Activated CD4-positive, CD25-positive, alpha-beta regulatory T cell (primary cell): ENCODE measurements at regions not wholly inside any gene's neighbourhood (a gene's known extent, or its start where the extent isn't known, plus 50 kb on each side); places are given as distances from the start of the nearest gene placed in this dataset.

Experiments
- DNase-seq, 4 experiments: peaks; one replicate each; lab custom pipeline; 2025; lab: John Stamatoyannopoulos, UW

GRCh38 chr13:84332346-84332745 is 450.1 kb upstream of the SLITRK1 start:
- no peak for DNase-seq

- DNase-seq: no peak
Measured at GRCh38 chr13:84315527-84315926, 433.3 kb upstream of the SLITRK1 start.

- DNase-seq: no peak
Measured at GRCh38 chr13:84303035-84303434, 420.8 kb upstream of the SLITRK1 start.

- DNase-seq: no peak
Measured at GRCh38 chr13:84297251-84297650, 415.0 kb upstream of the SLITRK1 start.

GRCh38 chr13:84296401-84296800 is 414.1 kb upstream of the SLITRK1 start:
- no peak for DNase-seq

- no peak for DNase-seq
Measured at GRCh38 chr13:84294576-84294975, 412.3 kb upstream of the SLITRK1 start.

GRCh38 chr13:84290386-84290785 is 408.1 kb upstream of the SLITRK1 start:
- DNase-seq: no peak

GRCh38 chr13:84279166-84279565 is 396.9 kb upstream of the SLITRK1 start:
- no peak for DNase-seq

GRCh38 chr13:84272877-84273562 is 390.7 kb upstream of the SLITRK1 start:
- no peak for DNase-seq

- DNase-seq: no peak
Measured at GRCh38 chr13:84265257-84265764, 383.0 kb upstream of the SLITRK1 start.

- no peak for DNase-seq
Measured at GRCh38 chr13:84263354-84264069, 381.2 kb upstream of the SLITRK1 start.

- DNase-seq: no peak
Measured at GRCh38 chr13:84255226-84255797, 373.0 kb upstream of the SLITRK1 start.

GRCh38 chr13:84249463-84249862 is 367.2 kb upstream of the SLITRK1 start:
- no peak for DNase-seq

- DNase-seq: no peak
Measured at GRCh38 chr13:84243340-84243739, 361.1 kb upstream of the SLITRK1 start.

GRCh38 chr13:84239032-84239431 is 356.8 kb upstream of the SLITRK1 start:
- no peak for DNase-seq

- no peak for DNase-seq
Measured at GRCh38 chr13:84238381-84238780, 356.1 kb upstream of the SLITRK1 start.

- no peak for DNase-seq
Measured at GRCh38 chr13:84237143-84237542, 354.9 kb upstream of the SLITRK1 start.

GRCh38 chr13:84234416-84234815 is 352.1 kb upstream of the SLITRK1 start:
- DNase-seq: no peak

GRCh38 chr13:84230568-84230967 is 348.3 kb upstream of the SLITRK1 start:
- DNase-seq: no peak

- no peak for DNase-seq
Measured at GRCh38 chr13:84211048-84211447, 328.8 kb upstream of the SLITRK1 start.

GRCh38 chr13:84208246-84208910 is 326.1 kb upstream of the SLITRK1 start:
- DNase-seq: no peak

- no peak for DNase-seq
Measured at GRCh38 chr13:84207509-84207908, 325.2 kb upstream of the SLITRK1 start.

- no peak for DNase-seq
Measured at GRCh38 chr13:84200971-84201370, 318.7 kb upstream of the SLITRK1 start.
